ENCODE measurements at regions not wholly inside any gene's neighbourhood (a gene's known extent, or its start where the extent isn't known, plus 50 kb on each side); places are given as distances from the start of the nearest gene placed in this dataset.

DNA sequence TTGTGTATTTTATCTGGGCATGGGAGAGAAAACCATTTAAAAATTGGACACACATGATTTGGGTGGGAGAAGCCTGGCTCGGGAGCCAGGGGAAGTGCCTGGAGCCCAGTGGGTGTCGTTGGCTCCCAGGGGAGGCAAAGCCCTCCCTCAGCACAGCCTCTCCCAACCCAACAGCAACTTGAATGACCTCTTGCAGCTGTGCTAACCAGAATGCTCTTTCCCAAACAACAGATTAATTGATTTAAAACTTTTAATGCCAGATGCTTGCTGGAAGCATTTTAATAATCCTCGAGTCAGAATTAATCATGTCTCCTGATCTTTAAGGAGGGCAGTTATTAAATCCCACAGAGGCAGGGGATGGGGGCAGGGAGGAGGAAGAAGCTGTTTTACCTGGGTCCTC, 401.6 kb downstream of the BUD13 start:
- ATAC-seq, result no peak
- TF ChIP-seq, protein P1, sequence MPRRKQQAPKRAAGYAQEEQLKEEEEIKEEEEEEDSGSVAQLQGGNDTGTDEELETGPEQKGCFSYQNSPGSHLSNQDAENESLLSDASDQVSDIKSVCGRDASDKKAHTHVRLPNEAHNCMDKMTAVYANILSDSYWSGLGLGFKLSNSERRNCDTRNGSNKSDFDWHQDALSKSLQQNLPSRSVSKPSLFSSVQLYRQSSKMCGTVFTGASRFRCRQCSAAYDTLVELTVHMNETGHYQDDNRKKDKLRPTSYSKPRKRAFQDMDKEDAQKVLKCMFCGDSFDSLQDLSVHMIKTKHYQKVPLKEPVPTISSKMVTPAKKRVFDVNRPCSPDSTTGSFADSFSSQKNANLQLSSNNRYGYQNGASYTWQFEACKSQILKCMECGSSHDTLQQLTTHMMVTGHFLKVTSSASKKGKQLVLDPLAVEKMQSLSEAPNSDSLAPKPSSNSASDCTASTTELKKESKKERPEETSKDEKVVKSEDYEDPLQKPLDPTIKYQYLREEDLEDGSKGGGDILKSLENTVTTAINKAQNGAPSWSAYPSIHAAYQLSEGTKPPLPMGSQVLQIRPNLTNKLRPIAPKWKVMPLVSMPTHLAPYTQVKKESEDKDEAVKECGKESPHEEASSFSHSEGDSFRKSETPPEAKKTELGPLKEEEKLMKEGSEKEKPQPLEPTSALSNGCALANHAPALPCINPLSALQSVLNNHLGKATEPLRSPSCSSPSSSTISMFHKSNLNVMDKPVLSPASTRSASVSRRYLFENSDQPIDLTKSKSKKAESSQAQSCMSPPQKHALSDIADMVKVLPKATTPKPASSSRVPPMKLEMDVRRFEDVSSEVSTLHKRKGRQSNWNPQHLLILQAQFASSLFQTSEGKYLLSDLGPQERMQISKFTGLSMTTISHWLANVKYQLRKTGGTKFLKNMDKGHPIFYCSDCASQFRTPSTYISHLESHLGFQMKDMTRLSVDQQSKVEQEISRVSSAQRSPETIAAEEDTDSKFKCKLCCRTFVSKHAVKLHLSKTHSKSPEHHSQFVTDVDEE (CRISPR knock-in tag; IDR thresholded peaks at IDR 0.05), result peak; percentile 15; the same call in 1 of the 2 replicates
- TF ChIP-seq TCF4 (CRISPR knock-in tag; IDR thresholded peaks at IDR 0.05; ENCODE audit: borderline replicate concordance), result peak; percentile 51; the same call in 1 of the 2 replicates
- TF ChIP-seq ZNF70 (CRISPR knock-in tag; IDR thresholded peaks at IDR 0.05), result no peak

DNA sequence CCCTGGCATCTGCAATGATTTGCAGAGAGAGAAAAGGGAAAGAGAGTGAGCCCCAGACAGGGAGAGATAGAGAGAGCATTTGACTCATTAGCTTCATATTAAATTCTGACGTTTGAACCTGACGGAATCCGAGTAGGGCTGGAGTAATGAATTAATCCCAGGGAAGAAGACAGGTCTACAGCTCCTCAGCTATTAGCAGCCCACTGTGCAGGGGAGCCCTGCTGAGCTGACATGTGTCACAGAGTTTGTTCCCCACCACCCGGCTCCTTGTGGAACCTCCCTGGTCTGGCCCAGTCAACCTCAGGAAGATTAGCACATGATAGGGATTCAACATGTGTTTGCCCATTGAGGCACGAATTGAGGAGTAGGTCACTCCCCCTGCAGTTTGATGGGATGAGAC, 404.0 kb downstream of the BUD13 start:
- ATAC-seq, result no peak
- TF ChIP-seq ZFP30 (CRISPR knock-in tag; IDR thresholded peaks at IDR 0.05) (no peak), TOX (CRISPR knock-in tag; IDR thresholded peaks at IDR 0.05; ENCODE audit: borderline replicate concordance) (no peak), OSR1 (CRISPR knock-in tag; IDR thresholded peaks at IDR 0.05) (no peak), TCF4 (CRISPR knock-in tag; IDR thresholded peaks at IDR 0.05; ENCODE audit: borderline replicate concordance) (no peak), CSDC2 (CRISPR knock-in tag; IDR thresholded peaks at IDR 0.05) (no peak), SNAI2 (CRISPR knock-in tag; IDR thresholded peaks at IDR 0.05) (no peak), PPARA (CRISPR knock-in tag; IDR thresholded peaks at IDR 0.05; ENCODE audit: borderline replicate concordance) (no peak), ZC3H10 (CRISPR knock-in tag; IDR thresholded peaks at IDR 0.05) (no peak), ZFP3 (CRISPR knock-in tag; IDR thresholded peaks at IDR 0.05) (no peak), GLIS3 (CRISPR knock-in tag; IDR thresholded peaks at IDR 0.05) (no peak), ZNF565 (CRISPR knock-in tag; conservative IDR thresholded peaks at IDR 0.05; ENCODE audit: low read depth) (no peak), ZNF8 (CRISPR knock-in tag; IDR thresholded peaks at IDR 0.05) (no peak), ZNF70 (CRISPR knock-in tag; IDR thresholded peaks at IDR 0.05) (no peak), ARNTL (CRISPR knock-in tag; IDR thresholded peaks at IDR 0.05; ENCODE audit: borderline replicate concordance, low read depth) (no peak), ESRRG (CRISPR knock-in tag; IDR thresholded peaks at IDR 0.05) (no peak)
- TF ChIP-seq, protein P2, sequence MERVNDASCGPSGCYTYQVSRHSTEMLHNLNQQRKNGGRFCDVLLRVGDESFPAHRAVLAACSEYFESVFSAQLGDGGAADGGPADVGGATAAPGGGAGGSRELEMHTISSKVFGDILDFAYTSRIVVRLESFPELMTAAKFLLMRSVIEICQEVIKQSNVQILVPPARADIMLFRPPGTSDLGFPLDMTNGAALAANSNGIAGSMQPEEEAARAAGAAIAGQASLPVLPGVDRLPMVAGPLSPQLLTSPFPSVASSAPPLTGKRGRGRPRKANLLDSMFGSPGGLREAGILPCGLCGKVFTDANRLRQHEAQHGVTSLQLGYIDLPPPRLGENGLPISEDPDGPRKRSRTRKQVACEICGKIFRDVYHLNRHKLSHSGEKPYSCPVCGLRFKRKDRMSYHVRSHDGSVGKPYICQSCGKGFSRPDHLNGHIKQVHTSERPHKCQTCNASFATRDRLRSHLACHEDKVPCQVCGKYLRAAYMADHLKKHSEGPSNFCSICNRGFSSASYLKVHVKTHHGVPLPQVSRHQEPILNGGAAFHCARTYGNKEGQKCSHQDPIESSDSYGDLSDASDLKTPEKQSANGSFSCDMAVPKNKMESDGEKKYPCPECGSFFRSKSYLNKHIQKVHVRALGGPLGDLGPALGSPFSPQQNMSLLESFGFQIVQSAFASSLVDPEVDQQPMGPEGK (CRISPR knock-in tag; IDR thresholded peaks at IDR 0.05; ENCODE audit: borderline replicate concordance), result no peak
- TF ChIP-seq, protein P3, sequence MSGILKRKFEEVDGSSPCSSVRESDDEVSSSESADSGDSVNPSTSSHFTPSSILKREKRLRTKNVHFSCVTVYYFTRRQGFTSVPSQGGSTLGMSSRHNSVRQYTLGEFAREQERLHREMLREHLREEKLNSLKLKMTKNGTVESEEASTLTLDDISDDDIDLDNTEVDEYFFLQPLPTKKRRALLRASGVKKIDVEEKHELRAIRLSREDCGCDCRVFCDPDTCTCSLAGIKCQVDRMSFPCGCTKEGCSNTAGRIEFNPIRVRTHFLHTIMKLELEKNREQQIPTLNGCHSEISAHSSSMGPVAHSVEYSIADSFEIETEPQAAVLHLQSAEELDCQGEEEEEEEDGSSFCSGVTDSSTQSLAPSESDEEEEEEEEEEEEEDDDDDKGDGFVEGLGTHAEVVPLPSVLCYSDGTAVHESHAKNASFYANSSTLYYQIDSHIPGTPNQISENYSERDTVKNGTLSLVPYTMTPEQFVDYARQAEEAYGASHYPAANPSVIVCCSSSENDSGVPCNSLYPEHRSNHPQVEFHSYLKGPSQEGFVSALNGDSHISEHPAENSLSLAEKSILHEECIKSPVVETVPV (CRISPR knock-in tag; IDR thresholded peaks at IDR 0.05), result no peak
- TF ChIP-seq, protein P4, sequence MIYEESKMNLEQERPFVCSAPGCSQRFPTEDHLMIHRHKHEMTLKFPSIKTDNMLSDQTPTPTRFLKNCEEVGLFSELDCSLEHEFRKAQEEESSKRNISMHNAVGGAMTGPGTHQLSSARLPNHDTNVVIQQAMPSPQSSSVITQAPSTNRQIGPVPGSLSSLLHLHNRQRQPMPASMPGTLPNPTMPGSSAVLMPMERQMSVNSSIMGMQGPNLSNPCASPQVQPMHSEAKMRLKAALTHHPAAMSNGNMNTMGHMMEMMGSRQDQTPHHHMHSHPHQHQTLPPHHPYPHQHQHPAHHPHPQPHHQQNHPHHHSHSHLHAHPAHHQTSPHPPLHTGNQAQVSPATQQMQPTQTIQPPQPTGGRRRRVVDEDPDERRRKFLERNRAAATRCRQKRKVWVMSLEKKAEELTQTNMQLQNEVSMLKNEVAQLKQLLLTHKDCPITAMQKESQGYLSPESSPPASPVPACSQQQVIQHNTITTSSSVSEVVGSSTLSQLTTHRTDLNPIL (CRISPR knock-in tag; IDR thresholded peaks at IDR 0.05; ENCODE audit: low read depth), result no peak
- TF ChIP-seq, protein P1 (CRISPR knock-in tag; IDR thresholded peaks at IDR 0.05), result no peak

DNA sequence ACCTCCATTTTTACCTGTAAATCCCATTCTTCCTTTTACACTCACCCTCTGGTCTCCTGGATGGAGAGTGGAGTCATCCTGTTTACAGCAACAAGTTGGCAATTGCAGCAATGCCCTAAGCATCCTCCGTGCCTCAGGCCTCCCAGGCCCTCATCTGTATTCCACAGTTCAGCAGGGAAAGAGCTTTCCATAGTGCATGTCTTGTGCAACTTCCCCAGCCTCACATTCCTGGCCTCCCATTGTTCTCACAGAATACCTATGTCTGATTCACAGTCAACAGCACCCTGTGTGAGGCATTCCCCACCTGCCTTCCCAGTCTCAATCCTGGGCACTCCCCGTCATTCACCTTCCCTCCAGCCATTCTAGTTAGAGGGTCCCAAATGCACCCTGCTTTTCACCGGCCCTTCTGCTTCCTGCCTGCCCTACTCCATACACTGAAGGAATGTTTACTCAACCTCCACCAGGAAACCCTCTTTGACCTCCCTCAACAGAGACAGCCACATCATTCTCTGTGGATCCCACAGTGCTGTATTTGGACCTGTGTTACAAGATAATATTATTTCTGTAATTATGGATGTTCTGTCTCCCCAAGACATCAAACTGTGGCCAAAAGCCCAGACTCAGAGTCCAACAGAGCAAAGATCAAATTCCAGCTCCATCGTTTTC, 405.7 kb downstream of the BUD13 start:
- ATAC-seq, result no peak
- TF ChIP-seq RARB (CRISPR knock-in tag; IDR thresholded peaks at IDR 0.05) (no peak), ZNF565 (CRISPR knock-in tag; conservative IDR thresholded peaks at IDR 0.05; ENCODE audit: low read depth) (no peak), ZNF70 (CRISPR knock-in tag; IDR thresholded peaks at IDR 0.05) (no peak), ZFP30 (CRISPR knock-in tag; IDR thresholded peaks at IDR 0.05) (no peak), SNAI2 (CRISPR knock-in tag; IDR thresholded peaks at IDR 0.05) (no peak), ESRRG (CRISPR knock-in tag; IDR thresholded peaks at IDR 0.05) (no peak), ZNF8 (CRISPR knock-in tag; IDR thresholded peaks at IDR 0.05) (no peak), ZFP3 (CRISPR knock-in tag; IDR thresholded peaks at IDR 0.05) (no peak), TOX (CRISPR knock-in tag; IDR thresholded peaks at IDR 0.05; ENCODE audit: borderline replicate concordance) (no peak), PPARA (CRISPR knock-in tag; IDR thresholded peaks at IDR 0.05; ENCODE audit: borderline replicate concordance) (no peak), ZC3H10 (CRISPR knock-in tag; IDR thresholded peaks at IDR 0.05) (no peak), ISL1 (CRISPR knock-in tag; IDR thresholded peaks at IDR 0.05) (no peak), GLIS3 (CRISPR knock-in tag; IDR thresholded peaks at IDR 0.05) (no peak), OSR1 (CRISPR knock-in tag; IDR thresholded peaks at IDR 0.05) (no peak), BACH2 (CRISPR knock-in tag; IDR thresholded peaks at IDR 0.05; ENCODE audit: borderline replicate concordance) (no peak)
- TF ChIP-seq, protein P5, sequence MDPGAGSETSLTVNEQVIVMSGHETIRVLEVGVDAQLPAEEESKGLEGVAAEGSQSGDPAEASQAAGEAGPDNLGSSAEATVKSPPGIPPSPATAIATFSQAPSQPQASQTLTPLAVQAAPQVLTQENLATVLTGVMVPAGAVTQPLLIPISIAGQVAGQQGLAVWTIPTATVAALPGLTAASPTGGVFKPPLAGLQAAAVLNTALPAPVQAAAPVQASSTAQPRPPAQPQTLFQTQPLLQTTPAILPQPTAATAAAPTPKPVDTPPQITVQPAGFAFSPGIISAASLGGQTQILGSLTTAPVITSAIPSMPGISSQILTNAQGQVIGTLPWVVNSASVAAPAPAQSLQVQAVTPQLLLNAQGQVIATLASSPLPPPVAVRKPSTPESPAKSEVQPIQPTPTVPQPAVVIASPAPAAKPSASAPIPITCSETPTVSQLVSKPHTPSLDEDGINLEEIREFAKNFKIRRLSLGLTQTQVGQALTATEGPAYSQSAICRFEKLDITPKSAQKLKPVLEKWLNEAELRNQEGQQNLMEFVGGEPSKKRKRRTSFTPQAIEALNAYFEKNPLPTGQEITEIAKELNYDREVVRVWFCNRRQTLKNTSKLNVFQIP (CRISPR knock-in tag; IDR thresholded peaks at IDR 0.05; ENCODE audit: borderline replicate concordance, low read depth), result no peak
- TF ChIP-seq, protein P4 (CRISPR knock-in tag; IDR thresholded peaks at IDR 0.05; ENCODE audit: low read depth), result no peak
